ENCODE measurements at regions not wholly inside any gene's neighbourhood (a gene's known extent, or its start where the extent isn't known, plus 50 kb on each side); places are given as distances from the start of the nearest gene placed in this dataset.

DNA sequence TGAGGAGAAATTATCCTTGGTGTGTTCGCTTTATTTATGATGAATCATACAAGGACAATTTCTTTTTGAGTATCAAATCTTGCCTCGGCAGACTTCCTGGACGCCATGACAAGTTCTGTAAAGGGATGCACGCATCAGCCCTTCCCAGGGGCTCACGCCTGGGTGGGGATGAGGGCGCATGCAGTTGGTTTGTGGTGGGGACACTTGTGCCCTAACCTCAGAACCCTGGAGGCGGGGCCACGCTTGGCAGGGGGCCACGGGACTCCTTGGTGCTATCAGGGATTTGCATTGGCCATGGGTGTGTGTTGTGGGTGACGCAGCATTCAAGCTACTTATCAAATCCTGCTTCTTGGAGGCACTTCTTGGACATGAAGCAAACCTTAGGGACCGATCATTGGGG, 143.8 kb upstream of the RTL1 start:
- DNase-seq (ENCODE audit: low read depth, low spot score) (no peak), ATAC-seq (no peak)
- no TSS peak for BruUV-seq (replicated peaks)
- H3K36me3 ChIP-seq (ENCODE audit: control insufficient read depth in 1 of 2, insufficient read depth in 2 of 2, low read length in 2 of 2), result no peaks in the 10 kb centered on the region
- H3K27ac ChIP-seq (ENCODE audit: low read depth, low read length), result no peak overlapping the region
- H3K4me1 ChIP-seq (ENCODE audit: control insufficient read depth in 1 of 2, insufficient read depth in 2 of 2, low read length in 2 of 2), result no peaks in the 10 kb centered on the region
- no peak for TF ChIP-seq ELF1 (IDR thresholded peaks at IDR 0.05; ENCODE audit: borderline replicate concordance, low read depth)
- TF ChIP-seq, protein P1, sequence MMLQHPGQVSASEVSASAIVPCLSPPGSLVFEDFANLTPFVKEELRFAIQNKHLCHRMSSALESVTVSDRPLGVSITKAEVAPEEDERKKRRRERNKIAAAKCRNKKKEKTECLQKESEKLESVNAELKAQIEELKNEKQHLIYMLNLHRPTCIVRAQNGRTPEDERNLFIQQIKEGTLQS (IDR thresholded peaks at IDR 0.05), result no peak
- no peak for TF ChIP-seq CBX3 (IDR thresholded peaks at IDR 0.05; ENCODE audit: low read depth)
- TF ChIP-seq POLR2AphosphoS5 (IDR thresholded peaks at IDR 0.05; ENCODE audit: low read depth, low read length), result no peak
- TF ChIP-seq, protein P2, sequence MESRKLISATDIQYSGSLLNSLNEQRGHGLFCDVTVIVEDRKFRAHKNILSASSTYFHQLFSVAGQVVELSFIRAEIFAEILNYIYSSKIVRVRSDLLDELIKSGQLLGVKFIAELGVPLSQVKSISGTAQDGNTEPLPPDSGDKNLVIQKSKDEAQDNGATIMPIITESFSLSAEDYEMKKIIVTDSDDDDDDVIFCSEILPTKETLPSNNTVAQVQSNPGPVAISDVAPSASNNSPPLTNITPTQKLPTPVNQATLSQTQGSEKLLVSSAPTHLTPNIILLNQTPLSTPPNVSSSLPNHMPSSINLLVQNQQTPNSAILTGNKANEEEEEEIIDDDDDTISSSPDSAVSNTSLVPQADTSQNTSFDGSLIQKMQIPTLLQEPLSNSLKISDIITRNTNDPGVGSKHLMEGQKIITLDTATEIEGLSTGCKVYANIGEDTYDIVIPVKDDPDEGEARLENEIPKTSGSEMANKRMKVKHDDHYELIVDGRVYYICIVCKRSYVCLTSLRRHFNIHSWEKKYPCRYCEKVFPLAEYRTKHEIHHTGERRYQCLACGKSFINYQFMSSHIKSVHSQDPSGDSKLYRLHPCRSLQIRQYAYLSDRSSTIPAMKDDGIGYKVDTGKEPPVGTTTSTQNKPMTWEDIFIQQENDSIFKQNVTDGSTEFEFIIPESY (IDR thresholded peaks at IDR 0.05; ENCODE audit: extremely low read depth, insufficient replicate concordance, low read length), result no peak
- H2AFZ ChIP-seq (ENCODE audit: low read depth, low read length, poor library complexity, severe bottlenecking), result no peak overlapping the region
- H4K20me1 ChIP-seq (ENCODE audit: insufficient read depth), result no peaks in the 10 kb centered on the region
- no peaks in the 10 kb centered on the region for H3K9me2 ChIP-seq (ENCODE audit: insufficient read depth)
- H3K9ac ChIP-seq (ENCODE audit: low read length), result no peak overlapping the region
- H3K4me2 ChIP-seq (ENCODE audit: low read length), result no peak overlapping the region
- no peaks in the 10 kb centered on the region for H3K27me3 ChIP-seq (ENCODE audit: insufficient read depth, low read length)
- ChIA-PET POLR2A (no interaction called here), RAD21 (ENCODE audit: low non-redundant PET in 1 of 2, low total read pairs in 2 of 2, uncharacterized antibody in 2 of 2, unreplicated experiment in 2 of 2) (no interaction called here), CTCF (no interaction called here)
- intact Hi-C loops (cut with micrococcal nuclease), result no loop called here
- no peak overlapping the region for H3K4me3 ChIP-seq (replicated peaks in 1 of 2; ENCODE audit: low read depth in 1 of 2, low read length in 2 of 2)
- H3K9me3 ChIP-seq (ENCODE audit: control insufficient read depth in 1 of 2, insufficient read depth in 1 of 2, low read depth in 1 of 2, low read length in 2 of 2), result no peaks in the 10 kb centered on the region
- no peaks in the 10 kb centered on the region for H3K79me2 ChIP-seq (ENCODE audit: insufficient read depth, low read length)

DNA sequence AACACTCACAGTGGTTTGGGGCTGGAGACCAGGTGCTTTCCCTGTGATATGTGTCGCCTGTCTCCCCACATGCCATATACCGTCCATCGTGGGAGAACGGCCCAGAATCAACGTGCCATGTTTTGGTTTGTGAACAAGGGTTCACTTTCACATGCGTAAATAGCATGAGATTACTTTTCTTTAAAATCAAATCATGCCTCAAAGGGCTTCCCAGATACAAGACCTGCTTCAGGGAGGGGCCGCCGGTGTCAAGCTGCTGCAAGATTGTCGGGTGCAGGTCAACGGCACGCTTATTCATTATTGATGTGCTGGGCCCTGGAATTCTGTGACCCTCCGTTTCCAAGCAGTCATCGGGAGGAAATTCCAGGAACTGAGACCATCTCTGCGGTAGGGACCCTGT, 145.2 kb upstream of the RTL1 start:
- DNase-seq (ENCODE audit: low read depth, low spot score) (no peak), ATAC-seq (no peak)
- no peak overlapping the region for H3K4me3 ChIP-seq (replicated peaks in 1 of 2; ENCODE audit: low read depth in 1 of 2, low read length in 2 of 2)
- no peak overlapping the region for H3K4me2 ChIP-seq (ENCODE audit: low read length)
- H3K9me3 ChIP-seq (ENCODE audit: control insufficient read depth in 1 of 2, insufficient read depth in 1 of 2, low read depth in 1 of 2, low read length in 2 of 2), result no peaks in the 10 kb centered on the region
- RAD21 ChIA-PET (ENCODE audit: low non-redundant PET in 1 of 2, low total read pairs in 2 of 2, uncharacterized antibody in 2 of 2, unreplicated experiment in 2 of 2), result no interaction called here
- no peaks in the 10 kb centered on the region for H3K27me3 ChIP-seq (ENCODE audit: insufficient read depth, low read length)
- POLR2A ChIA-PET, result no interaction called here
- no peaks in the 10 kb centered on the region for H3K4me1 ChIP-seq (ENCODE audit: control insufficient read depth in 1 of 2, insufficient read depth in 2 of 2, low read length in 2 of 2)
- intact Hi-C loops (cut with micrococcal nuclease), result no loop called here
- CTCF ChIA-PET, result no interaction called here
- TF ChIP-seq ZFX (IDR thresholded peaks at IDR 0.05), result no peak
- H3K9ac ChIP-seq (ENCODE audit: low read length), result no peak overlapping the region
- H3K36me3 ChIP-seq (ENCODE audit: control insufficient read depth in 1 of 2, insufficient read depth in 2 of 2, low read length in 2 of 2), result no peaks in the 10 kb centered on the region
- H4K20me1 ChIP-seq (ENCODE audit: insufficient read depth), result no peaks in the 10 kb centered on the region
- no peaks in the 10 kb centered on the region for H3K9me2 ChIP-seq (ENCODE audit: insufficient read depth)
- no TSS peak for BruUV-seq (replicated peaks)
- no peak overlapping the region for H3K27ac ChIP-seq (ENCODE audit: low read depth, low read length)
- no peak overlapping the region for H2AFZ ChIP-seq (ENCODE audit: low read depth, low read length, poor library complexity, severe bottlenecking)
- no peaks in the 10 kb centered on the region for H3K79me2 ChIP-seq (ENCODE audit: insufficient read depth, low read length)
